M059J (cell line): ENCODE measurements at regions not wholly inside any gene's neighbourhood (a gene's known extent, or its start where the extent isn't known, plus 50 kb on each side); places are given as distances from the start of the nearest gene placed in this dataset.
"Not testable (repeated sequence)": the region's sequence is repeated elsewhere in the genome, so short reads cannot be mapped to it uniquely, and the experiment has no call there.

Experiments
- DNase-seq: peaks from one replicate; pipeline ENCODE4 v3.0.0-alpha.2; 2012; ENCODE audit warnings: low read depth

GRCh38 chr9:135173066-135173465 is 85.6 kb downstream of the OLFM1 start:
- DNase-seq, result no peak

DNA sequence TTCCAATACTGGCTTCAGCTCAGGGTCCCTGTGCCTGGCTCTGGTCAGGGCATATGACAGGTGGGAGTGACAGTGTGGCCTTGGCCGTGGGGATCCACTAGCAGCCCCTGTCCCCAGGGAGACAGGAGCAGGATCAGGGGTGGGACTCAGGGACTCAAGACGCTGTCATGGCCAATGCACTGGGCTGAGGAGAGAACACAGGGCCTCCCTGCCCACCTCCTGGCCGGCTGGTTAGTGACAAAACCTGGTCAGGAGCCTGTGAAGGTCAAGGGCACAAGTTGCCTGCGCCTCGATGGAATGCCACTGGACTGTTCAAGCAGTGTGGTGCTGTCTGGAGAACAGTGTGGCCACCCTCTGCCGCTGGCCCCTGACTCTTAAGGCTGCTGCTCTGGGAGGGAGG is 86.8 kb downstream of the OLFM1 start:
- no peak for DNase-seq

GRCh38 chr9:135174981-135175380 is 87.5 kb downstream of the OLFM1 start:
- DNase-seq, result no peak

- DNase-seq, result no peak
Observed at GRCh38 chr9:135176284-135176683, 88.8 kb downstream of the OLFM1 start.

GRCh38 chr9:135177562-135177961 is 90.1 kb downstream of the OLFM1 start:
- DNase-seq, result not testable (repeated sequence)

GRCh38 chr9:135178498-135178897 is 91.0 kb downstream of the OLFM1 start:
- DNase-seq, result no peak

GRCh38 chr9:135179041-135179440 is 91.6 kb downstream of the OLFM1 start:
- no peak for DNase-seq

DNA sequence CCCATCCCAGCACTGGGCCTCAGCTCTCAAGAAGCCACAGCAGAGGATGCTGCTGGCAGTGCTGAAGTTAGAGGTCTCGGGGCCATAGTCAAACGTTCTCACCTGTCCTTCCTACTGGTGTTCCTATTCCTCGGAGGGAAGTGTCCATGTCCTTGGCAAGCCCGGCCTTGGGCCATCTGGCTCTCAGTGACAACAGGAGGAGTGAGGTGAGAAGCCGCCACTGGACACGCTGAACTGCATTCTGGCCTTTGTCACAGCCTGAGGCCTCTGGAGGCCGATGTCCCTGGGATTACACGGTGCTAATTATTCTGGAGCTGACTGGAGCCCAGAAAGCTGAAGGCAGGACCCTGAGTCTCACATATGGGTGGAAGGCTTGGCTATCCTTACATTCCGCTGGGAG is 92.5 kb downstream of the OLFM1 start:
- DNase-seq, result no peak

DNA sequence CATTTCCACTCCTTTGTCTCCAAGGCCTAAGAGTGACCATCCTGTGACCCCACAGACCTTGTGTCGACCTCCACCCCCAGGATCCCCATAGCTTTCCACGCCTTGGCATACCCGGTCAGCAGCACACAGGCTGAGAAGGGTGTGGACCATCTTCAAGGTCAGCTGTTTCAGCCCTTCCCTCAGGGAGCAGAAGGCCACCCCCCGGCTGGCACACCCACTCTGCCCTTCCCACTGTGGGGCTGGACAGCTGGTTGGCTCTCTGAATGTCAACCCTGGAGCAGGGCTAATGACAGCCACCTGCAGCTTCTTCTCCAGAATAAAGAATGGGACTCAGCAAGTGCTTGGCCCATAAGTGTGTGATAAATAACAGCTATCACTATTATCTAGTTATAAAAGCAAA is 93.1 kb downstream of the OLFM1 start:
- no peak for DNase-seq

DNA sequence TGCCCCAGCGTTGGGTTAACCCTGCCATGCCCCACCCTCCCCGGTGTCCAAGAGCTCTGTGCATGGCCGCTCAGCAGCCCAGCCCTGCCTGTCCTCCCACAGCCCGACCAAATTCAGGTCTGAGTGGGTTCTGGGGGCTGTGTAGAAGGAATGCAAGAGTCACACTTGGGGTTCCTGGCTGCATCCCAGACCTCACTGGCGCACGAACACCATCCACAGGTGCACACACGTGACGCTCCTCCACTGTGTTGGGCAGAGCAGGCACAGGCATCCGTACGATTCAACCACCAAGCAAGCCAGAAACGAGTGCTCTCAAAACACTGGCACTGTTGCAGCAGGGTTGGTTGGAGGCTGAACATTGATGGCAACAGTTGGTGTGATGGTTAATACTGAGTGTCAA is 93.9 kb downstream of the OLFM1 start:
- DNase-seq, result no peak

- not testable (repeated sequence) for DNase-seq
Observed at GRCh38 chr9:135181841-135182240, 94.4 kb downstream of the OLFM1 start.

DNA sequence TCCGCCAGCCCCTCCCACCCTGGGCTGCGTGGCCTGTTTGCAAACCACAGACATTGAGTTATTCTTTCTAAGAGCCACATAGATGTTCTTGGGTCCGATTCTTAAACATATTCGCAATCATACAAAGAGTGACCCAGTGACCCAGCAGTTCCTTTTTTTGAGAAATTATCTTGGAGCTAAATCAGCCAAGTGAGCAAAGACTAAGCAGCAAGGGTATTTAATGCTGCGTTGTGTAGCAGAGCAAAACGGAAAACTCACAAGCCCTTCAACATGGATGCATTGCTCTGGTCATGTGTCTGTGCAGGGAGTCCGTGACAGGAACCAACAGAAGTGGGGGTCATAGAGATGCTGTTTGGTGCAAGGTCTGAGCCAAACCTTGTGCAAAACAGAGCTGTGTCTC is 95.6 kb downstream of the OLFM1 start:
- no peak for DNase-seq

GRCh38 chr9:135183528-135184180 is 96.2 kb downstream of the OLFM1 start:
- DNase-seq, result no peak

GRCh38 chr9:135184181-135185053 is 96.9 kb downstream of the OLFM1 start:
- DNase-seq, result no peak

DNA sequence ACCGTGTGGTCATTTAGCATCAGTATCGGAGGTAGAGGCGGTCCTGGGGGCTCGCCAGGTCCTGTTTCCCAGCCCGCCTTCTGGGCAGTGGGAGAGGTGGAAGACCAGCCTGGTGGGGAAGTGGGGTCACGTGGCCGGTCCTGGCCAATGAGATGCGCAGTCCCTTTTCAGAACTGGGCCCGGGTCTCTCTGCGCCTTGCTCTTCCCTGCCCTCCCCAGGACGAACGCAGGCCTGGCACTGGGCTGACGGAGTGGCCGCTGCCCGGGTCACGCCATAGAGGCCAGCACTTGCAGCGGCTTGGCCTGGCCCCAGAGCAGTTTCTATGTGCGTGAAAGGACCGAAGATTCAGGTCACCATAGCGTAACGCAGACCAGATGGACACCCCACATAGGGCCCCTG is 97.6 kb downstream of the OLFM1 start:
- no peak for DNase-seq

GRCh38 chr9:135186248-135187164 is 99.0 kb downstream of the OLFM1 start:
- DNase-seq, result no peak

DNA sequence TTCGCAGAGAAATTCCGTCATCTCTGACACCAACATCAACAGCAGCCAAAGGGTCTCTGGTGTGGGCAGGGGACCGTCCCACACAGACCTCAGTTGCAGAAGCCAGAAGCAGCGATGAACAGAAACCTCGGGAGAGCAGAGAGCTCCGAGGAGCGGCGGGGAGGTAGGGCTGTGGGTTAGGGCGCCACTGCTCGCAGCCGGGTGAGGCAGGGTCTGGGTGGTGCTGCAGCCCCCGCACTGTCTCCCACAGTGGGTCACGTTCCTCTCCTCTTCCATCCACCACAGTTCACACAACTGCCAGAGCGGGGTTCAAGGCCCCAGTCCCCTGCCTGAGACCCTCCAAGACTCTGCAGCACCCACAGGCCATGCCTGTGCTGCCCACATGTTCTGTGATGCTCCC is 99.9 kb downstream of the OLFM1 start:
- no peak for DNase-seq

GRCh38 chr9:135188681-135189151 is 101.2 kb downstream of the OLFM1 start:
- no peak for DNase-seq

- no peak for DNase-seq
Observed at GRCh38 chr9:135189497-135189896, 102.0 kb downstream of the OLFM1 start.

GRCh38 chr9:135190789-135191577 is 103.5 kb downstream of the OLFM1 start:
- DNase-seq, result no peak

DNA sequence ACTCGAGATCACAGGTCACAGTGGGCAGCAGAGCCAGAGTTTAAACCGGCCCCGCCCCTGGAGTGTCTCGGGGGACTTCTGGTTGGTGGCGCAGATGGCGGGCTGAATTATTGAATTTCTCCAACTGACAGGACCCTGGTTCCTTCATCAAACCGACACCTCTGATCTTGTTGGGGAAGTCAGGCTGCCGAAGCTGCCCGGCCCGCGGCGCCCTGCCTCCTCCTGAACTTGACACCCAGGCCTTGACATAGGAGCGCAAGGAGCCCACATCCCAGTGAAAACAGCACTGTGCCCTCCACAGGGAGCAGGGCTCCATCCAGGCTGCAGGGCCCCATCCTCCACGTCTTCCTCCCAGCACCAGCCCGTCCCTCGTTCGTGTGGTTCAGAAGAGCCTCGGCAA is 105.2 kb downstream of the OLFM1 start:
- DNase-seq, result no peak
